ENCODE measurements at regions not wholly inside any gene's neighbourhood (a gene's known extent, or its start where the extent isn't known, plus 50 kb on each side); places are given as distances from the start of the nearest gene placed in this dataset.

GRCh38 chr5:88144219-88145001 lies 124.2 kb downstream of the TMEM161B start:
- no peaks in the 10 kb centered on the region for H3K9me3 ChIP-seq
- POLR2A ChIA-PET, result no interaction called here
- no peak overlapping the region for H3K27ac ChIP-seq
- TF ChIP-seq, protein P1, sequence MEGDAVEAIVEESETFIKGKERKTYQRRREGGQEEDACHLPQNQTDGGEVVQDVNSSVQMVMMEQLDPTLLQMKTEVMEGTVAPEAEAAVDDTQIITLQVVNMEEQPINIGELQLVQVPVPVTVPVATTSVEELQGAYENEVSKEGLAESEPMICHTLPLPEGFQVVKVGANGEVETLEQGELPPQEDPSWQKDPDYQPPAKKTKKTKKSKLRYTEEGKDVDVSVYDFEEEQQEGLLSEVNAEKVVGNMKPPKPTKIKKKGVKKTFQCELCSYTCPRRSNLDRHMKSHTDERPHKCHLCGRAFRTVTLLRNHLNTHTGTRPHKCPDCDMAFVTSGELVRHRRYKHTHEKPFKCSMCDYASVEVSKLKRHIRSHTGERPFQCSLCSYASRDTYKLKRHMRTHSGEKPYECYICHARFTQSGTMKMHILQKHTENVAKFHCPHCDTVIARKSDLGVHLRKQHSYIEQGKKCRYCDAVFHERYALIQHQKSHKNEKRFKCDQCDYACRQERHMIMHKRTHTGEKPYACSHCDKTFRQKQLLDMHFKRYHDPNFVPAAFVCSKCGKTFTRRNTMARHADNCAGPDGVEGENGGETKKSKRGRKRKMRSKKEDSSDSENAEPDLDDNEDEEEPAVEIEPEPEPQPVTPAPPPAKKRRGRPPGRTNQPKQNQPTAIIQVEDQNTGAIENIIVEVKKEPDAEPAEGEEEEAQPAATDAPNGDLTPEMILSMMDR (IDR thresholded peaks at IDR 0.05), result no peak
- TF ChIP-seq MAX (IDR thresholded peaks at IDR 0.05), result no peak
- TF ChIP-seq BCL3 (IDR thresholded peaks at IDR 0.05), result no peak
- no peak for TF ChIP-seq RFX5 (IDR thresholded peaks at IDR 0.05)
- no peak for TF ChIP-seq POLR2A (IDR thresholded peaks at IDR 0.05; ENCODE audit: low read length)
- TF ChIP-seq ZFP36 (IDR thresholded peaks at IDR 0.05; ENCODE audit: borderline replicate concordance, partially characterized antibody), result no peak
- no peak for TF ChIP-seq PBX3 (IDR thresholded peaks at IDR 0.05)
- TF ChIP-seq POLR2AphosphoS2 (conservative IDR thresholded peaks at IDR 0.05; ENCODE audit: low read length), result no peak
- TF ChIP-seq HDAC2 (IDR thresholded peaks at IDR 0.05), result no peak
- DNase-seq (ENCODE audit: low read depth in 1 of 2, low spot score in 1 of 2) (no peak), FAIRE-seq (no peak), ATAC-seq (no peak)
- CTCF ChIA-PET, result interaction anchor here (0.6 to 1.5 kb wide), 3 partner anchors 536 to 892 kb away, joined by 3 to 5 read pairs (median 3); no protein-coding TSS in a partner anchor
- peaks cover 5% of the 10 kb centered on the region; the same call in 1 of the 3 replicates for H3K4me1 ChIP-seq
- no peak overlapping the region for H3K4me3 ChIP-seq
- H3K4me2 ChIP-seq, result no peak overlapping the region
- WGBS (ENCODE audit: missing lambda C conversion rate), result 69% methylated on average over 21 of the region's 28 CpGs

- Histone ChIP-seq H3K4me2 (no peak overlapping the region), H3K9me3 (no peaks in the 10 kb centered on the region), H3K4me1 (peaks cover 5% of the 10 kb centered on the region; the same call in 1 of the 3 replicates), H3K27ac (no peak overlapping the region), H3K4me3 (no peak overlapping the region)
- FAIRE-seq, result no peak
- WGBS (ENCODE audit: missing lambda C conversion rate), result 79% methylated on average over 10 of the region's 10 CpGs
- ATAC-seq, result no peak
- no peak for DNase-seq (ENCODE audit: low read depth in 1 of 2, low spot score in 1 of 2)
- CTCF ChIA-PET, result interaction anchor here (0.6 to 1.0 kb wide), 4 partner anchors 536 to 891 kb away, joined by 3 read pairs; no protein-coding TSS in a partner anchor
- TF ChIP-seq ZFP36 (IDR thresholded peaks at IDR 0.05; ENCODE audit: borderline replicate concordance, partially characterized antibody), result no peak
- no peak for TF ChIP-seq SMC3 (IDR thresholded peaks at IDR 0.05)
- TF ChIP-seq JUNB (IDR thresholded peaks at IDR 0.05), result no peak
- no peak for TF ChIP-seq NR3C1 (IDR thresholded peaks at IDR 0.05)
- TF ChIP-seq HOXA7 (CRISPR knock-in tag; IDR thresholded peaks at IDR 0.05), result no peak
- TF ChIP-seq PBX3 (IDR thresholded peaks at IDR 0.05), result no peak
- TF ChIP-seq, protein P2, sequence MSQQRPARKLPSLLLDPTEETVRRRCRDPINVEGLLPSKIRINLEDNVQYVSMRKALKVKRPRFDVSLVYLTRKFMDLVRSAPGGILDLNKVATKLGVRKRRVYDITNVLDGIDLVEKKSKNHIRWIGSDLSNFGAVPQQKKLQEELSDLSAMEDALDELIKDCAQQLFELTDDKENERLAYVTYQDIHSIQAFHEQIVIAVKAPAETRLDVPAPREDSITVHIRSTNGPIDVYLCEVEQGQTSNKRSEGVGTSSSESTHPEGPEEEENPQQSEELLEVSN (IDR thresholded peaks at IDR 0.05; ENCODE audit: borderline replicate concordance, low read depth), result no peak
- no peak for TF ChIP-seq ESRRA (IDR thresholded peaks at IDR 0.05; ENCODE audit: borderline replicate concordance, low read length)
- no peak for TF ChIP-seq HES2 (IDR thresholded peaks at IDR 0.05)
- no peak for TF ChIP-seq MYC (IDR thresholded peaks at IDR 0.05; ENCODE audit: borderline replicate concordance, low read length)
- TF ChIP-seq ZC3H11A (IDR thresholded peaks at IDR 0.05), result no peak
- TF ChIP-seq POLR2AphosphoS2 (conservative IDR thresholded peaks at IDR 0.05; ENCODE audit: low read length), result no peak
- POLR2A ChIA-PET, result no interaction called here
Measured at GRCh38 chr5:88143693-88144218, 124.9 kb downstream of the TMEM161B start.
